ENCODE measurements at regions not wholly inside any gene's neighbourhood (a gene's known extent, or its start where the extent isn't known, plus 50 kb on each side); places are given as distances from the start of the nearest gene placed in this dataset.

- TF ChIP-seq EZH2phosphoT487 (IDR thresholded peaks at IDR 0.05; ENCODE audit: insufficient read depth, low read depth) (no peak), EZH2 (IDR thresholded peaks at IDR 0.05; ENCODE audit: insufficient read depth, poor library complexity, severe bottlenecking) (no peak)
Observed at GRCh38 chr15:52876991-52877663, 87.0 kb upstream of the ONECUT1 start.
